ENCODE measurements at regions not wholly inside any gene's neighbourhood (a gene's known extent, or its start where the extent isn't known, plus 50 kb on each side); places are given as distances from the start of the nearest gene placed in this dataset.

GRCh38 chr6:40249935-40250334, 315.7 kb upstream of the MOCS1 start:
- TF ChIP-seq POLR2A (IDR thresholded peaks at IDR 0.05) = no peak
- TF ChIP-seq CTCF (IDR thresholded peaks at IDR 0.05) = no peak
- TF ChIP-seq EP300 (IDR thresholded peaks at IDR 0.05) = no peak
